Hepatocyte (in vitro differentiated cells): ENCODE measurements at regions not wholly inside any gene's neighbourhood (a gene's known extent, or its start where the extent isn't known, plus 50 kb on each side); places are given as distances from the start of the nearest gene placed in this dataset.

Experiments
- DNase-seq: peaks from one replicate; pipeline ENCODE4 v3.0.0-alpha.2; 2016; ENCODE audit warnings: low spot score
- H2AFZ ChIP-seq: fragments of 200-600 bp; sonication (generic); 2 replicates; pipeline ENCODE4 v1.6.0; 2016; ENCODE audit warnings: antibody characterized with exemption, mild to moderate bottlenecking
- H3K27ac ChIP-seq: fragments of 200-600 bp; sonication (generic); 2 replicates; pipeline ENCODE4 v1.5.1; 2016; ENCODE audit warnings: mild to moderate bottlenecking
- H3K27me3 ChIP-seq: fragments of 200-600 bp; sonication (generic); 2 replicates; pipeline ENCODE4 v1.6.1; 2016
- H3K36me3 ChIP-seq: fragments of 200-600 bp; sonication (generic); replicated peaks from 2 replicates; pipeline ENCODE4 v1.5.1; 2016; ENCODE audit warnings: low read depth; ENCODE audit not compliant: insufficient read depth
- H3K4me1 ChIP-seq: fragments of 200-600 bp; sonication (generic); 2 replicates; pipeline ENCODE4 v1.5.1; 2016; ENCODE audit warnings: mild to moderate bottlenecking, moderate library complexity; ENCODE audit not compliant: insufficient read depth
- H3K4me2 ChIP-seq: fragments of 200-600 bp; sonication (generic); 2 replicates; pipeline ENCODE4 v1.6.0; 2016
- H3K4me3 ChIP-seq: fragments of 200-600 bp; sonication (generic); 2 replicates; pipeline ENCODE4 v1.5.1; 2016; ENCODE audit warnings: mild to moderate bottlenecking
- H3K79me2 ChIP-seq: fragments of 200-600 bp; sonication (generic); 2 replicates; pipeline ENCODE4 v1.6.0; 2017; ENCODE audit warnings: mild to moderate bottlenecking
- H3K9me2 ChIP-seq: fragments of 200-600 bp; sonication (generic); replicated peaks from 2 replicates; pipeline ENCODE4 v1.6.0; 2017; ENCODE audit warnings: mild to moderate bottlenecking; ENCODE audit not compliant: insufficient read depth
- H3K9me3 ChIP-seq: fragments of 200-600 bp; sonication (generic); 2 replicates; pipeline ENCODE4 v1.5.1; 2016; ENCODE audit warnings: low read depth, mild to moderate bottlenecking
- H4K20me1 ChIP-seq: fragments of 200-600 bp; sonication (generic); 2 replicates; pipeline ENCODE4 v1.6.0; 2016; ENCODE audit warnings: mild to moderate bottlenecking; ENCODE audit not compliant: insufficient read depth, poor library complexity, severe bottlenecking
- EZH2 ChIP-seq: fragments of 200-600 bp; sonication (generic); IDR thresholded peaks from 2 replicates; pipeline ENCODE4 v1.6.1; 2016; ENCODE audit warnings: antibody characterized with exemption, mild to moderate bottlenecking, borderline replicate concordance
- EZH2phosphoT487 ChIP-seq: fragments of 200-600 bp; sonication (generic); IDR thresholded peaks from one replicate; pipeline ENCODE4 v1.6.1; 2018; ENCODE audit warnings: antibody characterized with exemption, mild to moderate bottlenecking, low read depth, moderate library complexity; ENCODE audit not compliant: unreplicated experiment, severe bottlenecking
- WGBS: methylation state at CpG from one replicate; pipeline ENCODE4 v1.1.6; 2016; ENCODE audit warnings: low lambda C conversion rate; ENCODE audit errors: missing lambda C conversion rate; 5-methylcytosine and 5-hydroxymethylcytosine counted together
- TF ChIP-seq, protein P1 (sequence below): fragments of 200-600 bp; sonication (generic); IDR thresholded peaks from 2 replicates; pipeline ENCODE4 v1.5.1; 2016; ENCODE audit warnings: antibody characterized with exemption, mild to moderate bottlenecking; ENCODE audit not compliant: poor library complexity

DNA sequence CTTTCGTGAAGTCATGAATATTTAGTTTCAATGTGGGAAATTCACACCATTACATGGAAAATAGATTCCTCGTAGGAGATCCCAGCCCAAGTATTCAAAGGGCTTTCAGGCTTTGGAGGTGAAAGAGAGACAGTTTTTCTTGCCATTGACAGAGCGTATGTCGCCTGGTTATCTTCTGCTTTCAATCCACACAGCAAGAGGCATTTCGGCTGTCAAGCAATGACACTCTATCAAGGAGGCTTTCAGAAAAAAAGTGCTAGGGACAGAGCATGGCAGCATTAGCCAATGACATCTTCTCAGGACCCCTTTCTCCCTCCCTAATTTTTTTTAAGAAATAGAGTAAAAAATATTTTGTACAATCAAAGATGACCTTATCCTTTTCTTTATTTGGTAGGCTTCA is 492.8 kb downstream of the TMEM182 start:
- no peaks in the 10 kb centered on the region for H3K9me2 ChIP-seq
- no peaks in the 10 kb centered on the region for H3K36me3 ChIP-seq
- no peaks in the 10 kb centered on the region for H3K4me1 ChIP-seq
- no peak overlapping the region for H3K4me3 ChIP-seq
- WGBS, result 78% methylated on average over 5 of the region's 5 CpGs
- no peaks in the 10 kb centered on the region for H3K9me3 ChIP-seq
- H3K4me2 ChIP-seq, result no peak overlapping the region
- TF ChIP-seq EZH2, result no peak
- TF ChIP-seq, protein P1, sequence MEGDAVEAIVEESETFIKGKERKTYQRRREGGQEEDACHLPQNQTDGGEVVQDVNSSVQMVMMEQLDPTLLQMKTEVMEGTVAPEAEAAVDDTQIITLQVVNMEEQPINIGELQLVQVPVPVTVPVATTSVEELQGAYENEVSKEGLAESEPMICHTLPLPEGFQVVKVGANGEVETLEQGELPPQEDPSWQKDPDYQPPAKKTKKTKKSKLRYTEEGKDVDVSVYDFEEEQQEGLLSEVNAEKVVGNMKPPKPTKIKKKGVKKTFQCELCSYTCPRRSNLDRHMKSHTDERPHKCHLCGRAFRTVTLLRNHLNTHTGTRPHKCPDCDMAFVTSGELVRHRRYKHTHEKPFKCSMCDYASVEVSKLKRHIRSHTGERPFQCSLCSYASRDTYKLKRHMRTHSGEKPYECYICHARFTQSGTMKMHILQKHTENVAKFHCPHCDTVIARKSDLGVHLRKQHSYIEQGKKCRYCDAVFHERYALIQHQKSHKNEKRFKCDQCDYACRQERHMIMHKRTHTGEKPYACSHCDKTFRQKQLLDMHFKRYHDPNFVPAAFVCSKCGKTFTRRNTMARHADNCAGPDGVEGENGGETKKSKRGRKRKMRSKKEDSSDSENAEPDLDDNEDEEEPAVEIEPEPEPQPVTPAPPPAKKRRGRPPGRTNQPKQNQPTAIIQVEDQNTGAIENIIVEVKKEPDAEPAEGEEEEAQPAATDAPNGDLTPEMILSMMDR, result no peak
- TF ChIP-seq EZH2phosphoT487, result no peak
- no peaks in the 10 kb centered on the region for H3K27me3 ChIP-seq
- H4K20me1 ChIP-seq, result no peaks in the 10 kb centered on the region
- DNase-seq, result no peak
- H2AFZ ChIP-seq, result no peak overlapping the region
- H3K79me2 ChIP-seq, result no peaks in the 10 kb centered on the region
- H3K27ac ChIP-seq, result no peak overlapping the region

DNA sequence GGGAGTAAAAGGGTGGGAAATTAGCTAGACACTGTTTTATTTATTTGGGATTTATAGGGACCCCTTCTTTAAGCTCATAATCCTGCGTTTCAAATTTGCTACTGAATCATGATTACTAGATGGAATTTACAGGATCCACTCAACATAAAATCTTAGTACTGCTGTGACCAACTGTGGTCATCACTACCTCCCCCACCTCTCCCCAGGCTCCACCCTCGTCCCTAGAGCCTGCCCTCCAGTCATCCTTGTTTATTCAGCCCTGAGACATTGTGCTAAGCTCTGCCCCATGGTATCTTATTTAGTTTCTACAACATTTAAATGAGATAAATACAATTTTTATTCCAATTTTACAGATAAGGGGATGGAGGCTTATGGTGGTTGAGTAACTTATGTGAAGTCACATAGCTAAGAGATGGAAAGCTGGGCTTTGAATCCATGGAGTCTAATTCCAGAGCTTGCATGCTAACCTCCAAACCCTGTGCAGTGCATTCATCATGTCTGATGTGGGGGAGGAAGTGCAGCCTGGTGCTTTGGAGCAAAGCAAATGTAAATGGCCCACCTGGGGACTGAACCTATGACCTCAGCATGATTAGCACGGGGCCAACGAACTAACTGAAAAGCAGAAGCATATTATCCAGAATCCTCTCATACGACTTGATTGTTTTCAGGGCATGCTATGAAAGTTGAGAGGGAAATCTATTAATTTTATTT is 502.4 kb downstream of the TMEM182 start:
- Histone ChIP-seq H2AFZ (no peak overlapping the region), H3K9me2 (no peaks in the 10 kb centered on the region), H3K27me3 (no peaks in the 10 kb centered on the region), H4K20me1 (no peaks in the 10 kb centered on the region), H3K27ac (no peak overlapping the region), H3K4me1 (no peaks in the 10 kb centered on the region), H3K79me2 (no peaks in the 10 kb centered on the region), H3K4me2 (no peak overlapping the region), H3K36me3 (no peaks in the 10 kb centered on the region), H3K4me3 (no peak overlapping the region), H3K9me3 (no peaks in the 10 kb centered on the region)
- no peak for DNase-seq
- TF ChIP-seq, protein P1, result no peak
- TF ChIP-seq EZH2phosphoT487 (no peak), EZH2 (no peak)
- 57% methylated on average over 5 of the region's 5 CpGs for WGBS

DNA sequence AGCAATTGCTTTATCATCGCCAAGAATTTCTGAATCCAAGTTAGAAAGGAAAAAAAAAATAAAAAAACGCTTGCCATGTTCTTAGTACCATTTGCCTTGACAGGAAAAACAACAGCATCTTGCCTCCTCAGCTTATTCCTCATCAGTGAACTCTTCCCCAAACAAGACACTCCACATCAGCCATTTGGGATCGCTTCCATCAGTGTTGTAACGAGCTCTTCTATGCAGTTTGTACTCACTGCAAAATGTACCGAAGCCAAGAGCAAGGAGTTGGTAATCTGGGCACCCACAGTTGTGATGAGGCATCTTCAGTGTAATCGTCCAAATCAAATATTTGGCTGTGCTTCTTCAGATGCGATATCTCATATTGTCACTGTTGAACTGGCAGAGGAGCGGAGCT is 503.7 kb downstream of the TMEM182 start:
- Histone ChIP-seq H3K4me1 (no peaks in the 10 kb centered on the region), H3K27ac (no peak overlapping the region), H3K27me3 (no peaks in the 10 kb centered on the region), H3K9me3 (no peaks in the 10 kb centered on the region), H3K36me3 (no peaks in the 10 kb centered on the region), H4K20me1 (no peaks in the 10 kb centered on the region), H3K4me3 (no peak overlapping the region), H2AFZ (no peak overlapping the region), H3K4me2 (no peak overlapping the region), H3K9me2 (no peaks in the 10 kb centered on the region), H3K79me2 (no peaks in the 10 kb centered on the region)
- 88% methylated on average over 8 of the region's 8 CpGs for WGBS
- TF ChIP-seq EZH2, result no peak
- no peak for DNase-seq

DNA sequence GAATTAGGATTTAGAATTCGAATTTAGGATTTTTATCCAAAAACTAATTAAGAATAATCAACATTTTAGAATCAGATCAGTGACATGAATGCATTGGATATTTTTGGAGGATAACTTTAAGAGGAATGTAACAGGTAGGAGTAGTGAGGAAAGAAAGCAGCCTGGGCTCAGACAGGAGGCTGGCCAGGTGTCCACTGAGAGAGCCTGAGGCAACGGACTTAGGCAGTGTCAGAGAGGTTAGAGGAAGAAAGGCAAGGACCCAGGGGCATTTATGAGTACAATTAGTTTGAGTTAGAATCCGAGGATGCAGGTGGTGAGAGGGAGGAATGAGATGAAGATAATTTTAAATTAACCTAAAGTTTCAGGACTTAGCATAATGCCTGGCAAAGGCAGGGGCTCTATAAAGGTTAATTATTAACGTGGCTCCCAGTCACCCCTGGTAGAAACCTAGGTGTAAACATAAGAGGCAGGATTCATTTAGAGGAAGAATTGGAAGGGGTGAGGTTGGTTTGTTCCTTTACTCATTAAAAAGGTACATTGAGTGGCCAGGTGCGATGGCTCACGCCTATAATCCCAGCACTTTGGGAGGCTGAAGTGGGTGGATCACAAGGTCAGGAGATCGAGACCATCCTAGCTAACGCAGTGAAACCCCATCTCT is 507.1 kb downstream of the TMEM182 start:
- 70% methylated on average over 8 of the region's 8 CpGs for WGBS
- H3K4me2 ChIP-seq, result no peak overlapping the region
- no peaks in the 10 kb centered on the region for H3K27me3 ChIP-seq
- H4K20me1 ChIP-seq, result no peaks in the 10 kb centered on the region
- H3K9me3 ChIP-seq, result no peaks in the 10 kb centered on the region
- H2AFZ ChIP-seq, result no peak overlapping the region
- no peak overlapping the region for H3K4me3 ChIP-seq
- TF ChIP-seq, protein P1, result no peak
- TF ChIP-seq EZH2, result no peak
- H3K4me1 ChIP-seq, result no peaks in the 10 kb centered on the region
- H3K79me2 ChIP-seq, result no peaks in the 10 kb centered on the region
- H3K9me2 ChIP-seq, result no peaks in the 10 kb centered on the region
- no peaks in the 10 kb centered on the region for H3K36me3 ChIP-seq
- no peak for DNase-seq
- H3K27ac ChIP-seq, result no peak overlapping the region
